PC-3 (cell line): ENCODE measurements at regions not wholly inside any gene's neighbourhood (a gene's known extent, or its start where the extent isn't known, plus 50 kb on each side); places are given as distances from the start of the nearest gene placed in this dataset.

Experiments
- ATAC-seq: fragments of 200-7000 bp; cut with Tn5 transposase; 2 replicates; pipeline ENCODE4 v1.9.1; 2020; ENCODE audit warnings: mild to moderate bottlenecking, moderate library complexity
- BruUV-seq: library from RNA; stranded (reverse); fragments of 400-500 nt; replicated peaks from 2 replicates; lab custom pipeline; 2021; lab: Mats Ljungman, UMichigan
- CTCF ChIA-PET: fragments of 300-600 bp; sonication (Branson Sonifier 250); formaldehyde crosslinking; loops from one replicate; lab custom pipeline; 2022; ENCODE audit warnings: antibody characterized with exemption; lab: Charles Lee
- POLR2A ChIA-PET: fragments of 300-600 bp; sonication (Branson Sonifier 250); formaldehyde crosslinking; loops from one replicate; lab custom pipeline; 2022; ENCODE audit warnings: antibody characterized with exemption; ENCODE audit not compliant: unreplicated experiment; lab: Charles Lee
- DNase-seq: peaks from one replicate; pipeline ENCODE4 v3.0.0-alpha.2; 2015
- H2AFZ ChIP-seq: fragments of 300-600 bp; sonication (generic); 2 replicates; pipeline ENCODE4 v1.6.0; 2016; ENCODE audit warnings: antibody characterized with exemption, low read length
- H3F3A ChIP-seq: fragments of 300-600 bp; sonication (generic); one replicate; pipeline ENCODE4 v1.6.0; 2017; ENCODE audit warnings: antibody characterized with exemption, low read length, control low read depth, mild to moderate bottlenecking; ENCODE audit not compliant: unreplicated experiment
- H3K27ac ChIP-seq: fragments of 300-600 bp; sonication (generic); 2 replicates; pipeline ENCODE4 v1.5.1; 2016; ENCODE audit warnings: mild to moderate bottlenecking, low read length
- H3K27me3 ChIP-seq: fragments of 300-600 bp; sonication (generic); 2 replicates; pipeline ENCODE4 v1.6.1; 2016; ENCODE audit warnings: low read length, mixed read lengths
- H3K36me3 ChIP-seq: fragments of 300-600 bp; sonication (generic); 2 replicates; pipeline ENCODE4 v1.6.1; 2016; ENCODE audit warnings: low read depth, mixed run types, low read length, mixed read lengths
- H3K4me1 ChIP-seq: fragments of 300-600 bp; sonication (generic); 2 replicates; pipeline ENCODE4 v1.5.1; 2016; ENCODE audit warnings: low read length; ENCODE audit not compliant: insufficient read depth
- H3K4me2 ChIP-seq: fragments of 300-600 bp; sonication (generic); 2 replicates; pipeline ENCODE4 v1.6.0; 2016; ENCODE audit warnings: low read length
- H3K4me3 ChIP-seq: fragments of 300-600 bp; sonication (generic); 2 replicates; pipeline ENCODE4 v1.5.1; 2016; ENCODE audit warnings: mild to moderate bottlenecking, low read length, mixed read lengths
- H3K79me2 ChIP-seq: fragments of 300-600 bp; sonication (generic); 2 replicates; pipeline ENCODE4 v1.6.1; 2017; ENCODE audit warnings: low read length, mixed read lengths
- H3K9ac ChIP-seq: fragments of 300-600 bp; sonication (generic); 2 replicates; pipeline ENCODE4 v1.6.0; 2016; ENCODE audit warnings: mild to moderate bottlenecking, low read length
- H3K9me2 ChIP-seq: fragments of 300-600 bp; sonication (generic); replicated peaks from 2 replicates; pipeline ENCODE4 v1.6.1; 2016; ENCODE audit warnings: mixed run types, low read length, mixed read lengths
- H3K9me3 ChIP-seq: fragments of 300-600 bp; sonication (generic); 2 replicates; pipeline ENCODE4 v1.6.1; 2016; ENCODE audit warnings: low read length, mixed read lengths
- H4K20me1 ChIP-seq: fragments of 300-600 bp; sonication (generic); 2 replicates; pipeline ENCODE4 v1.6.1; 2016; ENCODE audit warnings: low read length, mixed read lengths
- CTCF ChIP-seq: fragments of 300-600 bp; sonication (generic); conservative IDR thresholded peaks from 2 replicates; pipeline ENCODE4 v1.5.1; 2017; ENCODE audit warnings: antibody characterized with exemption, low read depth, mild to moderate bottlenecking, low read length
- EZH2 ChIP-seq: fragments of 300-600 bp; sonication (generic); IDR thresholded peaks from one replicate; pipeline ENCODE4 v1.6.1; 2017; ENCODE audit warnings: antibody characterized with exemption, mild to moderate bottlenecking, low read length; ENCODE audit not compliant: unreplicated experiment
- EZH2phosphoT487 ChIP-seq: fragments of 300-600 bp; sonication (generic); IDR thresholded peaks from 2 replicates; pipeline ENCODE4 v1.6.1; 2018; ENCODE audit warnings: mild to moderate bottlenecking, antibody characterized with exemption, low read length, borderline replicate concordance
- intact Hi-C: fragments of 100-400 bp; cut with micrococcal nuclease; formaldehyde crosslinking; loops from 2 replicates; pipeline ENCODE4 v1.9.0; 2023

GRCh38 chr6:1042583-1043457 is 269.1 kb upstream of the FOXQ1 start:
- no peaks in the 10 kb centered on the region for H3K79me2 ChIP-seq
- no peak overlapping the region for H3K9ac ChIP-seq
- H3K9me3 ChIP-seq: no peaks in the 10 kb centered on the region
- H2AFZ ChIP-seq: no peak overlapping the region
- no peaks in the 10 kb centered on the region for H3K4me1 ChIP-seq
- no peak for DNase-seq
- no TSS peak for BruUV-seq
- intact Hi-C loops: no loop called here
- TF ChIP-seq CTCF: no peak
- no peak for TF ChIP-seq EZH2
- no peak for TF ChIP-seq EZH2phosphoT487
- no peaks in the 10 kb centered on the region for H3K9me2 ChIP-seq
- ChIA-PET CTCF (no interaction called here), POLR2A (interaction anchor here (0.7 kb wide), 1 partner anchor 975 kb away, joined by 3 read pairs; no protein-coding TSS in a partner anchor)
- H3F3A ChIP-seq: no peaks in the 10 kb centered on the region
- no peak overlapping the region for H3K27ac ChIP-seq
- no peak for ATAC-seq
- no peak overlapping the region for H3K4me2 ChIP-seq
- no peaks in the 10 kb centered on the region for H3K36me3 ChIP-seq
- H3K27me3 ChIP-seq: peaks cover 99% of the 10 kb centered on the region
- no peak overlapping the region for H3K4me3 ChIP-seq
- H4K20me1 ChIP-seq: no peaks in the 10 kb centered on the region

- Histone ChIP-seq H3F3A (no peaks in the 10 kb centered on the region), H3K9ac (no peak overlapping the region), H3K9me3 (no peaks in the 10 kb centered on the region), H4K20me1 (no peaks in the 10 kb centered on the region), H3K9me2 (no peaks in the 10 kb centered on the region), H3K36me3 (no peaks in the 10 kb centered on the region), H3K27ac (no peak overlapping the region), H3K4me3 (no peak overlapping the region), H3K4me1 (no peaks in the 10 kb centered on the region), H3K79me2 (no peaks in the 10 kb centered on the region), H3K27me3 (peaks cover 100% of the 10 kb centered on the region), H2AFZ (no peak overlapping the region), H3K4me2 (no peak overlapping the region)
- ChIA-PET POLR2A (no interaction called here), CTCF (no interaction called here)
- BruUV-seq: no TSS peak
- DNase-seq: no peak
- intact Hi-C loops: no loop called here
- ATAC-seq: no peak
- TF ChIP-seq EZH2phosphoT487: no peak
- TF ChIP-seq EZH2: no peak
- TF ChIP-seq CTCF: no peak
Observed at GRCh38 chr6:1040393-1040792, 271.5 kb upstream of the FOXQ1 start.

- Histone ChIP-seq H3K36me3 (no peaks in the 10 kb centered on the region), H2AFZ (no peak overlapping the region), H3K27me3 (peaks cover 98% of the 10 kb centered on the region), H3K9me3 (no peaks in the 10 kb centered on the region), H3K4me1 (no peaks in the 10 kb centered on the region), H3K4me2 (no peak overlapping the region), H3K79me2 (no peaks in the 10 kb centered on the region), H3K27ac (no peak overlapping the region), H3F3A (no peaks in the 10 kb centered on the region), H3K9ac (no peak overlapping the region), H3K9me2 (no peaks in the 10 kb centered on the region), H3K4me3 (no peak overlapping the region), H4K20me1 (no peaks in the 10 kb centered on the region)
- TF ChIP-seq CTCF (no peak), EZH2 (no peak), EZH2phosphoT487 (no peak)
- no peak for DNase-seq
- BruUV-seq: no TSS peak
- POLR2A ChIA-PET: no interaction called here
- intact Hi-C loops: no loop called here
- CTCF ChIA-PET: no interaction called here
- no peak for ATAC-seq
Observed at GRCh38 chr6:1039746-1040145, 272.2 kb upstream of the FOXQ1 start.
